GM12891 (cell line): ENCODE measurements at regions not wholly inside any gene's neighbourhood (a gene's known extent, or its start where the extent isn't known, plus 50 kb on each side); places are given as distances from the start of the nearest gene placed in this dataset.

ENCODE experiments used
- POLR2A ChIP-seq: IDR thresholded peaks from 2 replicates; pipeline ENCODE4 v1.6.1; 2011; ENCODE audit warnings: low read depth, low read length, control low read depth
- POLR2AphosphoS5 ChIP-seq: IDR thresholded peaks from 2 replicates; pipeline ENCODE4 v1.6.1; 2011; ENCODE audit warnings: low read depth, low read length, control low read depth
- SPI1 ChIP-seq: IDR thresholded peaks from 2 replicates; pipeline ENCODE4 v1.6.1; 2011; ENCODE audit warnings: low read depth, low read length, control low read depth

- no peak for TF ChIP-seq POLR2A
- TF ChIP-seq POLR2AphosphoS5, result no peak
- TF ChIP-seq SPI1, result no peak
Measured at GRCh38 chr3:117788506-117788905, 1078.9 kb downstream of the TUSC7 start.
